ENCODE measurements at regions not wholly inside any gene's neighbourhood (a gene's known extent, or its start where the extent isn't known, plus 50 kb on each side); places are given as distances from the start of the nearest gene placed in this dataset.

- Histone ChIP-seq H3K27me3 (ENCODE audit: control insufficient read depth, insufficient read depth, low read length) (no peaks in the 10 kb centered on the region), H3K36me3 (ENCODE audit: control insufficient read depth, insufficient read depth, low read length) (no peaks in the 10 kb centered on the region), H3K27ac (ENCODE audit: low read length) (peak overlapping the region; percentile 26), H3K4me1 (ENCODE audit: control insufficient read depth, insufficient read depth, low read length) (peaks cover 6% of the 10 kb centered on the region), H3K4me3 (ENCODE audit: low read length) (no peak overlapping the region), H3K9me3 (ENCODE audit: control insufficient read depth, low read depth, low read length) (peaks cover 19% of the 10 kb centered on the region)
- WGBS (ENCODE audit: insufficient coverage, low lambda C conversion rate): 67% methylated on average over 2 of the region's 3 CpGs
- no peak for DNase-seq
Observed at GRCh38 chr4:145427991-145428390, 53.7 kb upstream of the SMAD1 start.

DNA sequence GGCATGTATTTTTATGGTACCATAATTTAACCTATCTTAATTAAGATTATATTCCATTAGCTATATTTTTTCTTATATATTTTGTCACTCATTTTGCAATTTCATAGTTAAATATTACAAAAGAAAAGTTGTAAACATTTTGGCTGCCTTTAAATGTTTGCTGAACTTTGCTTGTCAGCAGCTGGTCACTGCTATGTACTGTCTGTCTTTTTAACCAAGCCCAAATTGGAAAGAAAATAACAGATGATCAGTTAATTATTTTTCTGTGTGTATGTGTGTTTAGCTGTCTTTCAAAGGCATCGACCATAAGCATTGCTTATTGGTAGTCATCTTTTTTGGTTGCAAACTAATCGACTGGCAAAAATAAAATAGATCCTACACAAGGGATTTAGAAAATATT is 54.4 kb upstream of the SMAD1 start:
- no peak overlapping the region for H3K4me3 ChIP-seq (ENCODE audit: low read length)
- peaks cover 19% of the 10 kb centered on the region for H3K9me3 ChIP-seq (ENCODE audit: control insufficient read depth, low read depth, low read length)
- peaks cover 6% of the 10 kb centered on the region for H3K4me1 ChIP-seq (ENCODE audit: control insufficient read depth, insufficient read depth, low read length)
- DNase-seq: peak in 1 of 2 donors; percentile 18
- no peak overlapping the region for H3K27ac ChIP-seq (ENCODE audit: low read length)
- H3K36me3 ChIP-seq (ENCODE audit: control insufficient read depth, insufficient read depth, low read length): no peaks in the 10 kb centered on the region
- 40% methylated on average over 1 of the region's 2 CpGs for WGBS (ENCODE audit: insufficient coverage, low lambda C conversion rate)
- no peaks in the 10 kb centered on the region for H3K27me3 ChIP-seq (ENCODE audit: control insufficient read depth, insufficient read depth, low read length)

DNA sequence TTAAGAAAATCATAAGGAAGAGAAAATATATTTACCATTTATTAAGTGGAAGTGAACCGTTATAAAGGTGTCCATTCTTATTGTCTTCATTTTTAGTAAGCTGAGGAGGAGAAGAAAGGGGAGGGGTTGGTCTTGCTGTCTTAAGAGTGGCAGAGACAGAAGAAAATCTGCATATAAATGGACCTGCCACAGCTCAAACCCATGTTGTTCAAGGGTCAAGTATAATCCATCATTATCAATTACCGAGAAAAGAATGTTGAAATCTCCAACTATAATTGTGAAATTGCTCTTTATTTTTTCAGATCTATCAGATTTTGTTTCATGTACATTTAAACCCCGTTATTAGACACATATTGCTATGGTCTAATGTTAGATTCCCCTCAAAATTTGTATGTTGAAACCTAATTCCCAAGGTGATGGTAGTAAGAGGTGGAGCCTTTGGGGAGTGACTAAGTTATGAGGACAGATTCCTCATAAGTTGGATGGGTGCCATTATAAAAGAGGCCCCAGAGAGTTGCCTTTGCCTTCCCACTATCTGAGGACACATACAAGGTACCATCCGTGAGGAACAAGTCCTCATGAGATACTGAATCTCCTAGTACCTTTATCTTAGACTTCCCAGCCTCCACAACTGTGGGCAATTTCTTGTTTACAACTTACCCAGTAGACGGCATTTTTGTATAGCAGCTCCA is 58.5 kb upstream of the SMAD1 start:
- peak; percentile 47 to 84 for DNase-seq
- Histone ChIP-seq H3K27me3 (ENCODE audit: control insufficient read depth, insufficient read depth, low read length) (no peaks in the 10 kb centered on the region), H3K9me3 (ENCODE audit: control insufficient read depth, low read depth, low read length) (peaks cover 19% of the 10 kb centered on the region), H3K36me3 (ENCODE audit: control insufficient read depth, insufficient read depth, low read length) (no peaks in the 10 kb centered on the region), H3K27ac (ENCODE audit: low read length) (peak overlapping the region; percentile 71), H3K4me3 (ENCODE audit: low read length) (no peak overlapping the region), H3K4me1 (ENCODE audit: control insufficient read depth, insufficient read depth, low read length) (peaks cover 22% of the 10 kb centered on the region)
- 46% methylated on average over 4 of the region's 5 CpGs for WGBS (ENCODE audit: insufficient coverage, low lambda C conversion rate)

- Histone ChIP-seq H3K36me3 (ENCODE audit: control insufficient read depth, insufficient read depth, low read length) (no peaks in the 10 kb centered on the region), H3K4me1 (ENCODE audit: control insufficient read depth, insufficient read depth, low read length) (peaks cover 16% of the 10 kb centered on the region), H3K27me3 (ENCODE audit: control insufficient read depth, insufficient read depth, low read length) (no peaks in the 10 kb centered on the region), H3K4me3 (ENCODE audit: low read length) (no peak overlapping the region), H3K27ac (ENCODE audit: low read length) (peak overlapping the region; percentile 71), H3K9me3 (ENCODE audit: control insufficient read depth, low read depth, low read length) (peaks cover 19% of the 10 kb centered on the region)
- DNase-seq: peak; percentile 93 to 96
- WGBS (ENCODE audit: insufficient coverage, low lambda C conversion rate): no CpG with 5 or more reads among the region's 2 CpGs
Observed at GRCh38 chr4:145420595-145421214, 60.9 kb upstream of the SMAD1 start.

DNA sequence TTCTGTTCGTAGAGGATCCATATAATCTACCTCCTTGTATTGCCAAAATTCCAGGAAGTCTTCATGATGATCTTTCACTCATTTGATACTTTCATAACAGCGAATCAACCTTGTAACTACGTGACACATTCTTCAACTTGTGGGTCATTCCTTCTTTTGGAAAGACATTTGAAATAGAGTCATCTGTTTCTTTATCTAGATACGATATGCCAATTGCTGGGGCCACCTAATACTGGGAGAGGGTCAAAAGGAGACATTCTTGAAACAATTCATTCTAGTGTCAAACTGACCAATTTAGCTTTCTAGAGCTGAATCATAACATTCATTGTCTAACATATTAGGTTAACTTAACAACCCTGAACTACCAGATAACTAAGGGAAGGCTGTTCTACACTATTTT is 62.9 kb upstream of the SMAD1 start:
- WGBS (ENCODE audit: insufficient coverage, low lambda C conversion rate): no CpG with 5 or more reads among the region's 4 CpGs
- peaks cover 16% of the 10 kb centered on the region for H3K4me1 ChIP-seq (ENCODE audit: control insufficient read depth, insufficient read depth, low read length)
- no peaks in the 10 kb centered on the region for H3K36me3 ChIP-seq (ENCODE audit: control insufficient read depth, insufficient read depth, low read length)
- no peak overlapping the region for H3K4me3 ChIP-seq (ENCODE audit: low read length)
- H3K27me3 ChIP-seq (ENCODE audit: control insufficient read depth, insufficient read depth, low read length): no peaks in the 10 kb centered on the region
- peak overlapping the region; percentile 71 for H3K27ac ChIP-seq (ENCODE audit: low read length)
- peak in 1 of 2 donors; percentile 19 for DNase-seq
- H3K9me3 ChIP-seq (ENCODE audit: control insufficient read depth, low read depth, low read length): peaks cover 2% of the 10 kb centered on the region

DNA sequence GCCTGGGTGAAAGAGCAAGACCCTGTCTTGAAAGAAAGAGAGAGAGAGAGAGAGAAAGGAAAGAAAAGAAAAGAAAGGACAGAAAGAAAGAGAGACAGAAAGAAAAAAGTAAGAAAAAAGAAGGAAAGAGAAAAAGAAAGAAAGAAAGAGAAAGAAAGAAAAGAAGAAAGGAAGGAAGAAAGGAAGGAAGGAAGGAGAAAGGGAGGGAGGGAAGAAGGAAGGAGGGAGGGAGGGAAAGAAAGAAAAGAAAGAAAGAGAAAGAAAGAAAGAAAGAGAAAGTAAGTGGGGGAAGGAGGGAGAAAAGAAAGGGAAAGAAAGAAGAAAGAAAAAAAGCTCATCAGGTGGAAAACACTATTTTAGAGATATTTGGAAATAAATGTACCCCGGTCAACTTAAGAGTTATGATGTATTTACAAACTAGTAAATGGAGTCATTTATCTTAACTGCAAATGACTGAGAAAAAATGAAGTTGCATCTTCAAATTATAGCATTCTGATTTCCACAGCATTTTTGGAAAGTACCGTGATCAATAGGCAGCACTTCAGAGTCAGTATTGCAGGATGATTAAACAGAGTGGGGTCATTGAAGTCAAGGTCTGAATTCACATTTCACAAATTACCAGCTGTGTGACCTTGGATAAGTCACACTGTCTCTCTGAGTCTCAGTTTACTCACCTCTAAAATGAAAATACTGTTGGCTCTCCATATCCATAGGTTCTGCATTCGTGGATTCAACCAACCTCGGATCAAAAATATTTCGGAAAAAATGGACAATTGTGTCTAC is 64.1 kb upstream of the SMAD1 start:
- Histone ChIP-seq H3K27me3 (ENCODE audit: control insufficient read depth, insufficient read depth, low read length) (no peaks in the 10 kb centered on the region), H3K36me3 (ENCODE audit: control insufficient read depth, insufficient read depth, low read length) (no peaks in the 10 kb centered on the region), H3K9me3 (ENCODE audit: control insufficient read depth, low read depth, low read length) (no peaks in the 10 kb centered on the region), H3K4me1 (ENCODE audit: control insufficient read depth, insufficient read depth, low read length) (peaks cover 16% of the 10 kb centered on the region), H3K27ac (ENCODE audit: low read length) (no peak overlapping the region), H3K4me3 (ENCODE audit: low read length) (no peak overlapping the region)
- 95% methylated on average over 2 of the region's 5 CpGs for WGBS (ENCODE audit: insufficient coverage, low lambda C conversion rate)
- no peak for DNase-seq

GRCh38 chr4:145414841-145415240 is 66.8 kb upstream of the SMAD1 start:
- H3K9me3 ChIP-seq (ENCODE audit: control insufficient read depth, low read depth, low read length): no peaks in the 10 kb centered on the region
- H3K27ac ChIP-seq (ENCODE audit: low read length): no peak overlapping the region
- DNase-seq: no peak
- 80% methylated on average over 1 of the region's 1 CpG for whole genome bisulfite sequencing (ENCODE audit: insufficient coverage, low lambda C conversion rate)
- H3K4me1 ChIP-seq (ENCODE audit: control insufficient read depth, insufficient read depth, low read length): peaks cover 6% of the 10 kb centered on the region
- no peaks in the 10 kb centered on the region for H3K27me3 ChIP-seq (ENCODE audit: control insufficient read depth, insufficient read depth, low read length)
- H3K36me3 ChIP-seq (ENCODE audit: control insufficient read depth, insufficient read depth, low read length): no peaks in the 10 kb centered on the region
- H3K4me3 ChIP-seq (ENCODE audit: low read length): no peak overlapping the region

GRCh38 chr4:145414226-145414625 is 67.4 kb upstream of the SMAD1 start:
- no CpG with 5 or more reads among the region's 1 CpG for WGBS (ENCODE audit: insufficient coverage, low lambda C conversion rate)
- Histone ChIP-seq H3K27me3 (ENCODE audit: control insufficient read depth, insufficient read depth, low read length) (no peaks in the 10 kb centered on the region), H3K4me3 (ENCODE audit: low read length) (no peak overlapping the region), H3K27ac (ENCODE audit: low read length) (no peak overlapping the region), H3K4me1 (ENCODE audit: control insufficient read depth, insufficient read depth, low read length) (peaks cover 2% of the 10 kb centered on the region), H3K9me3 (ENCODE audit: control insufficient read depth, low read depth, low read length) (no peaks in the 10 kb centered on the region), H3K36me3 (ENCODE audit: control insufficient read depth, insufficient read depth, low read length) (no peaks in the 10 kb centered on the region)
- DNase-seq: no peak

DNA sequence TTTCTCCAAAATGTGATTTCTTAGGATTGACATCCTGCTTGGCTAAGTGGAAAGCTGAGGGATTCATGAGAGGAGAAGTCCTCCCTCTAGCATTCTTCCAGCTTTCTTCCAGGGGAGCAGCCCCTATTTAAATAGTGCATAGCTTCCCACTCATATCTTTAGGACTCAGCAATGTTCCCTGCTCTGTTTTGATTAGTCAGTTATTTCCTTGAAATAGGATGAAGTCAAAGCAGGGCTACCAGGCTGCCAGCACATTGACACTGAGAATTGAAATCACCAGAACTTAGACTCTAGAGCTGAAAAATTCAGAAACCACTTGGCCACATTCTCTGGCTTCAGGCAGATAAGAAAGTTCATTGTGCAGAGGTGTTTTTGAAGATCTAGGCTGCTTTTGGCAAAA is 74.7 kb upstream of the SMAD1 start:
- Histone ChIP-seq H3K27me3 (ENCODE audit: control insufficient read depth, insufficient read depth, low read length) (no peaks in the 10 kb centered on the region), H3K36me3 (ENCODE audit: control insufficient read depth, insufficient read depth, low read length) (no peaks in the 10 kb centered on the region)
- DNase-seq: no peak

GRCh38 chr4:145404761-145405160 is 76.9 kb upstream of the SMAD1 start:
- Histone ChIP-seq H3K27ac (ENCODE audit: low read length) (no peak overlapping the region), H3K9me3 (ENCODE audit: control insufficient read depth, low read depth, low read length) (no peaks in the 10 kb centered on the region), H3K27me3 (ENCODE audit: control insufficient read depth, insufficient read depth, low read length) (no peaks in the 10 kb centered on the region), H3K36me3 (ENCODE audit: control insufficient read depth, insufficient read depth, low read length) (no peaks in the 10 kb centered on the region), H3K4me1 (ENCODE audit: control insufficient read depth, insufficient read depth, low read length) (no peaks in the 10 kb centered on the region), H3K4me3 (ENCODE audit: low read length) (no peak overlapping the region)
- DNase-seq: no peak
- WGBS (ENCODE audit: insufficient coverage, low lambda C conversion rate): 48% methylated on average over 2 of the region's 3 CpGs

More for the DNA sequence above, 74.7 kb upstream of the SMAD1 start:
- no peak overlapping the region for H3K27ac ChIP-seq (ENCODE audit: low read length)
- no peak overlapping the region for H3K4me3 ChIP-seq (ENCODE audit: low read length)
- no peaks in the 10 kb centered on the region for H3K9me3 ChIP-seq (ENCODE audit: control insufficient read depth, low read depth, low read length)
- no peaks in the 10 kb centered on the region for H3K4me1 ChIP-seq (ENCODE audit: control insufficient read depth, insufficient read depth, low read length)

Data from large intestine (tissue), 3 donors.